A204.1 (cell line): ENCODE measurements at regions not wholly inside any gene's neighbourhood (a gene's known extent, or its start where the extent isn't known, plus 50 kb on each side); places are given as distances from the start of the nearest gene placed in this dataset.
"Not testable (repeated sequence)": the region's sequence is repeated elsewhere in the genome, so short reads cannot be mapped to it uniquely, and the experiment has no call there.

Experiments used
- FAIRE-seq: peaks from 2 replicates; lab custom pipeline; 2012; peaks lifted over from hg19 to GRCh38; lab: Jason Lieb, UNC

DNA sequence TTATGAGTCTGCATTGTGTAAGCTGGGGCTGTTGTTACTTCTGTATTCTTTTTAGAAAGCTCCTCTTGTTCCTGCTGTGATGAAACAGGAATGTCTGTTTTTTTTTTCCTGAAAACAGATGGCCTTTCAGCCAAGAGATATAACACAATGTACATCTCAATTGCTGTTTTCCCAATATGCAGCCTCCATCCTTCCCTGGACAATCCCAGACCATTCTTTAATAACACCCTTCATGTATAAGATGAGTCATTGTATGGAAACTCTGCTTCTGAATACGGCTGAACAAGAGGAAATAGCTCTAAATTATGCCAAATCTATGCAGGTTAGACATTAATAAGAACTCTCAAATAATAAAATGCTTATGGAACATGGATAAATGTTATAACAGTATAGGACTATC, 60.2 kb upstream of the LRRC4C start:
- FAIRE-seq: no peak

- no peak for FAIRE-seq
These were observed 62.9 kb upstream of the LRRC4C start for GRCh38 chr11:41522391-41522790.

- FAIRE-seq: no peak
These were observed 63.6 kb upstream of the LRRC4C start for GRCh38 chr11:41522899-41523672.

- FAIRE-seq: no peak
These were observed 68.1 kb upstream of the LRRC4C start for GRCh38 chr11:41527530-41527929.

DNA sequence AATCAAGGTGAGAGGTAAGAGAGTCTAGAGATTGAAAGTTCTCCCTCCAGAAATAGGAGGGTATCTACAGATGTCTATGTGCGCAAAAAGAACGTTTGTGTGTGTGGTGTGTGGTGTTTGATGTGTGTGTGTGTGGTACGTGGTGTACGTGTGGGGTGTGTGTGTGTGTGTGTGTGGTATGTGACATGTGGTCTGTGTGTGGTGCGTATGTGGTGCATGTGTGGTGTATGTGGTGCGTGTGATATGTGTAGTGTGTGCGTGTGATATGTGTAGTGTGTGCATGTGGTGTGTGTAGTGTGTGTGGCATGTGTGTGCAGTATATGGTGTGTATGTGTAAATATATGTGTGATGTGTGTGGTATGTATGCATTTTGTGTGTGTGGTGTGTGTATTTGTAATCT, 73.0 kb upstream of the LRRC4C start:
- no peak for FAIRE-seq

DNA sequence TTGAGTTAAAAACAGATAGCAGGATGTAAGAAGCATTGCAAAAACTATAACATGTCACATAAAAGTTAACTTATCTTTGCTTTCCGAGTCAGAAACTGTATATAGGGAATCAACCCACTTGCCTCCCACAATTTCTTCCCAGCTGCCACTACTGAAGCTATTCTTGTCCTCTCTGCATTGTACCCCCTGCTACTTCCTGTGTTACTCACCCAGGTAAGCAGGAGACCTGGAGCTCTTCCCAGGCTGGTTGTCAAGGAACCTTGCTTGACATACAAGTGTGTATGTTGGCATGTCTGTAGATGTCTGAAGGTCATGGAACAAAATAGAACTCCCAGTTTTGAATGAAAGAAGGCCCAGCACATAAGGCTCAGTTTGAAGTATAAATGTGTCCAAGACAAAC, 74.3 kb upstream of the LRRC4C start:
- no peak for FAIRE-seq

DNA sequence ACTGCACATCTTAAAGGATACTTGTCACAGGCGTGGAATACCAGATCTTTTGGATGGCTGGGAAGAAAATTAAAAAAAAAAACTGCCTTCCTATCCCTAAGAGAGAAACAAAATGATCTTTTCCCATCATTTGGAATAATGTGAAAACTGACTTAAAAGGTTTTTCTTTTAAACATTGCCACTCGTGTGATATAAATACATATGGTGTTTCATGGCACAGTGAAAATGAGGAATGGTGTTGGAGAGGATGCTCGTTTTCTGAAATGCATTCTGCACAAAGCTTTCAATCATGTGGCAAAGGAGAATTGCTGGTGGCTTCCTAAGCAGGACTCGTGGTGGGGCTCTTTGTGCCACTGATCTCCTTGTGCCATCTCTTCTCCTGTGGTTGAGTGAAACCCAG, 74.9 kb upstream of the LRRC4C start:
- FAIRE-seq: no peak

GRCh38 chr11:41534861-41535260, 75.4 kb upstream of the LRRC4C start:
- no peak for FAIRE-seq

DNA sequence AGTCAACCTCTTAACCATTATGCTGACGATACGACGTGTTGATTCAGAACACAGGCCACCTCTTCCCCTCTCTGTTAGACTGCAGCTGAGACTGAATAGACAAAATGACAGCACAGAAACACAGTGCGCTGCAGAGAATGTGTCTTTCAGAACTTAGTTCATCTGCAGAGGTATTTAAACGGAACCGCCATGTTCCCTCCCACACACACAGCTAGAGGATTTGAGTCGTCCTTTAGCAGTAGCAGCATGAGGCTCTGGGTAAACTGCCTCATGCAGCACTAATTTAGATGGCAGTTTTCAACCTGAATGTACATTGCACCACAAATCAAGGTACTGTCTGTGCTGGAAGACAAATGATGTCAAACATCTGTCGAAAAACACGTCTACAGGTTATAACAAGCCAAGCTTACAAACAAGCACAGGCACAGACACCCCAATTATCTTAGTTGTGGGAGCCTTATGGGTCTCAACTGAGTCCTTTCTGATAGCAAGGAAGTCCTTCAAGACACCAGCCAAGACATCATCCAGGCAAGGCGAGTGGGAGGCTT, 76.6 kb upstream of the LRRC4C start:
- FAIRE-seq: no peak

DNA sequence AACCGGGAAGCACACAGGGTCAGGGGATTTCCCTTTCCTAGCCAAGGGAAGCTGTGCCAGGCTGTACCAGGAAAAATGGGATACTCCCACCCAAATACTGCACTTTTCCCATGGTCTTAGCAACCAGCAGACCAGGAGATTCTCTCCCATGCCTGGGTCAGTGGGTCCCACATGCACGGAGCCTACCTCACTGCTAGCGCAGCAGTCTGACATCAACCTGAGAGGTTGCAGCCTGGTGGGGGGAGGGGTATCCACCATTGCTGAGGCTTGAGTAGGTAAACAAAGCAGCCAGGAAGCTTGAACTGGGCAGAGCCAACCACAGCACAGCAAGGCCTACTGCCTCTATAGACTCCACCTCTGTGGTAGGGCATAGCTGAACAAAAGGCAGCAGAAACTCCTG, 85.5 kb upstream of the LRRC4C start:
- not testable (repeated sequence) for FAIRE-seq

GRCh38 chr11:41578421-41579051, 119.1 kb upstream of the LRRC4C start:
- FAIRE-seq: no peak

DNA sequence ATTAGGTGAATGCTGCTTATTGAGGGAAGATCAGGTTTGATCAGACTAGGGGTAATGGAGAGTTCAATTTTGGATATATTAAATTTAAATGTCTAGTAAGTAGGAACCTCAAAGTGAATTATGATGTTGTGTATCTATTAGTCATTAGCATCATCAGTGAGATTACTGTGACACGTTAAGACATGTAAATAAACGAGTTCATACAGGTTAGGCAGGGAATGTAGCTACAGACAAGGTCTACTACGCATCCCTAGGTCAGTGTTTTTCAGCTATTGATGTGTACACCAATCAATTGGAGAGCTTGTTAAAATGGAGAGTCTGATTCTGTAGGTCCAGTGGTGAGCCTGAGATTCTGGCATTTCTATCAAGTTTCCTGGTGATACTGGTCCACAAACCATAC, 120.1 kb upstream of the LRRC4C start:
- FAIRE-seq: no peak

DNA sequence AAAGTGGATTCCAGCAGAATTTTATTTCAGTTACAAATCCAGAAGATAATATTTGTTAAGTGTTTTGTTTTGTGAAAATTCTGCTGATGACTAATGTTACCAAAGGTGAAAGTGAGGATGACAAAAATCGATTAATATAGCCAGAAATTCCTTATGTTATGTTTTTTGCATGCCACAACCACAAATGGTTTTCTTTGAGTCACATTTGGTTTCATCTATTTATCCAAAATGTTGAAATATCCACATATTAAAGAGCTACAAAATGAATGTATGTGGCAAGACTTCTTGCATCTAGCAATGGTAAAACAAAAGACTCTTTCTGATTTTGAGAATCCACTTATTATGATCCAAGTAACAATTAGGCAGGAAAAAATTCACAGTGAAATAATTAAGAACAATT, 150.1 kb upstream of the LRRC4C start:
- no peak for FAIRE-seq

GRCh38 chr11:41612415-41612814, 153.0 kb upstream of the LRRC4C start:
- no peak for FAIRE-seq

DNA sequence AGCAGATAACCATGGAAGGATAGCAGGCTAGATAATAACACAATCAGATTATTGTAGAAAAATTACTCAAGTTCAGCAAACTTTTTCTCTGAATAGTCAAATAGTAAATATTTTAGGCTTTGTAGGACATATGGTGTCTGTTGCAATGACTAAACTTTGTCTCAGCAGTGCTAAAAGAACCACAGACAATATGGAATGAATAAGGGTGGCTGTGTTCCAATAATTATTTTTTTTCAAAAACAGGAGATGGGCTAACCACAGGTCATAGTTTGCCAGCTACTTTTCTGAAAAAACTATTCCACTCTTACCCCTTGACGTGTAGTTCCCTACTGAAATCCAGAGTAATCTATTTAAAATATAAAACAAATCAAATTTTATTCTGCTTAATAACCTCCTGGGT, 153.9 kb upstream of the LRRC4C start:
- no peak for FAIRE-seq

DNA sequence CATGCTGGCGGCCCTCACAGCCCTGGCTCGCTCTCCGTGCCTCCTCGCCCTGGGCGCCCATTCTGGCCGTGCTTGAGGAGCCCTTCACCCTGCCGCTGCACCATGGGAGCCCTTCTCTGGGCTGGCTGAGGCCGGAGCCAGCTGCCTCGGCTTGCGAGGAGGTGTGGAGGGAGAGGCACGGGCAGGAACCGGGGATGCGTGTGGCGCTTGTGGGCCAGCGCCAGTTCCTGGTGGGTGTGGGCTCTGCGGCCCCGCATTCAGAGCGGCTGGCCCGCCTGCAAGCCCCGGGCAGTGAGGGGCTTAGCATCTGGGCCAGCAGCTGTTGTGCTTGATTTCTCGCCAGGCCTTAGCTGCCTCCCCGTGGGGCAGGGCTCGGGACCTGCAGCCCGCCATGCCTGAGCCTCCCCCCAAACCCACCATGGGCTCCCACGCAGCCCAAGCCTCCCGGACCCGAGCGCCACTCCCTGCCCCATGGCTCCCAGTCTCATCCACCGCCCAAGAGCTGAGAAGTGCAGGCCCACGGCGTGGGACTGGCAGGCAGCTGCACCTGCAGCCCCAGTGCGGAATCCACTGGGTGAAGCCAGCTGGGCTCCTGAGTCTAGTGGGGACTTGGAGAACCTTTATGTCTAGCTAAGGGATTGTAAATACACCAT, 163.4 kb upstream of the LRRC4C start:
- no peak for FAIRE-seq

DNA sequence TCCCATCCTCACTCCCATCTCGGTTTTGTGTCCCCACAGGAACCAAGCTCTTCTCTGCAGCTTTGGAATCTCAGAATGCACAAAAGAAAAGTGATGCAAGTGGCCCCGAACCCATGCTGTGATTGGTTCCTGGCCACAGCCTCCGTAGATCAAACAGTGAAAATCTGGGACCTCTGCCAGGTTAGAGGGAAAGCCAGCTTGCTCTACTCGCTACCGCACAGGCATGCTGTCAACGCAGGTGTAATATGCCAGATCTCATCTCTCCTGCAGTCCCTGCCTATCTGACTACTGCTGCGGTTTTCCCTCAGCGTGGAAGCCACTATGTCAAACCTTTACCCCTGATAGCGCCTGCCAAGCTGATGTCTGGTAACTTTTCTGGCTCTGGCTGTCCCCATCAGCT, 200.5 kb upstream of the LRRC4C start:
- FAIRE-seq: no peak

DNA sequence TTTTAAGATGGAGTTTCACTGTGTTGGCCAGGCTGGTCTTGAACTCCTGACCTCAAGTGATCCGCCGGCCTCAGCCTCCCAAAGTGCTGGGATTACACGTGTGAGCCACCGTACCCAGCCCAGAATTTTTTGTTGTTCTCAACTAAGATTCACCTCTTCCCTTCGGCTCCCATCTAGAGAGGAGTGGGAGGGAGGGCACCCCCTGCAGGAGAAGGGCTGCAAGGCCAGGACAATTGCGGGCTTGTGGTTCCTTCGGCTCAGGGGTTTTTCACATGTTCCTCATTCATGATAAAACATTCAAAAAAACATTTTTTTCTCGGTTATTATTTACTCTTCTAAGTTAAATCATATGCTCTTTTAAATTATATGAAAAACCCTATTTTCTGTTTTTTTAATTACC, 201.1 kb upstream of the LRRC4C start:
- FAIRE-seq: no peak

DNA sequence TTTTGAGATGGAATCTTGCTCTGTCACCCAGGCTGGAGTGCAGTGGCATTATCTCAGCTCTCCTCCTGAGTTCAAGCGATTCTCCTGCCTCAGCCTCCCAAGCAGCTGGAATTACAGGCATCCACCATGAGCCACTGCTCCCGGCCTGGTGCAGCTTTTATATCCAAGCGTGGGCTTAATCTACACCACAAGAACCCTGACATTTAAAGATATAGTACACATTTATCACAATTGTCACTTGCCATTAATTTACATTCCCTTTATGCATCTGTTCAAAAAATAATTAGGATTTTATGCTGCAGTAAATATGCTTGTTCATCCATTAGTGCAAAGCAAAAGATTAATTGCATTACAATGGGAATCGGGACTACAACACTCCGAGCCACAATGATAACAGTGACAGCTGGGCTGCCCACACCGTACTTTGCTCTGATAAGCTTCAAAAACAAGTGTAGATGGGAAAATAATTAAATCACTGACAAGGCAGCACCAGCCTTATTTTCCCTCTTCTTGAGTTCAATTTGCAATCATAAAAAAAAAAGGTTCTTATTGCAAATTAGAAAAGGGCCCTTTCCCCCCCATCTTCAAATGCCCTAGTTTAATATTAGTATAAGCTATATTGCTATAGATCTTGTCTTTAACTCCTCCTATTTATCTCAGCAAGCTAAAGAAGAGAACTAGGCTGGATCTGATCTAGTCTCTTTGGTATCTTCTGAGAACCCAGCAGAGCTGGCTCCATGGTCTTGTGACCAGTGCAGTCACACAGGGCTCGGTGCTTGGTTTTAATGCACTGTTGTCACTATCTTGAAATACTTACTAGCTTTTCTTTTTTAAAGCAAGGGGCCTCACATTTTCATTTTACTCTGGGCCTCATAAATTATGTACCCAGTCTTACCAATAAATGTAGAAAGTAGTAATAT, 206.2 kb upstream of the LRRC4C start:
- FAIRE-seq: no peak

DNA sequence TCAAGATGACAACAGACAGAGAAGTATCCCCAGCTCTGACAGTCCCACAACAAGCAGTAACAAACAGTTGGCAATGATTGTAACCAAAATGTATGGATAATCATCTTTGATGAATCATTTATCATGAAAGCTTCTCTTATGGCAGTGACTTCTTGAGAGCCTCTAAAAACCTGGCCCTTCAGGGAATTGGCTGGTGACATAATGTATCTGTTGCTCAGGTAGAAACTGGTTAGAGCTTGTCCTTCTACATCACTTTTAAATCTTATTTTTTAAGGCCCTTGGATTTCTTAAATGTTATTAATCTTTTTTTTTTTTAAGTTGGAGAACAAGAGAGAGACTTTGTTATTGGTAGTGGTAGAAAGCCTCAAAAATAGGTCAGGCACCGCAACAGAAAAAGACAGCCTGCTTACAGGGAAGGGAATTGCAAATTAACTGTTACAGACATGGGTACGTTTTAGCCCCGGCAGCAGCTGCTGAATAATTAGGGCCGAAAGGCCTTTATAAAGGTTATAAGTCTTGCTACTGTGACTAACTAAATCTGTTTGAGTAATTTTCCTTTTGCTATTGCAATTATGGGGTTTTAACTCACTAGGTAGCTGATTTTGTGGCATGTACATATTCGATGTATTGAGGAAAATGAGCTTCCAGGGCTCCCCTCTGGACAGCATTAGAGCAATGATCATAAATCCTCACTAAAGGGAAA, 207.7 kb upstream of the LRRC4C start:
- FAIRE-seq: no peak

GRCh38 chr11:41675205-41675604, 215.8 kb upstream of the LRRC4C start:
- FAIRE-seq: no peak

GRCh38 chr11:41713030-41713429, 253.6 kb upstream of the LRRC4C start:
- no peak for FAIRE-seq
